ENCODE measurements at regions not wholly inside any gene's neighbourhood (a gene's known extent, or its start where the extent isn't known, plus 50 kb on each side); places are given as distances from the start of the nearest gene placed in this dataset.

DNA sequence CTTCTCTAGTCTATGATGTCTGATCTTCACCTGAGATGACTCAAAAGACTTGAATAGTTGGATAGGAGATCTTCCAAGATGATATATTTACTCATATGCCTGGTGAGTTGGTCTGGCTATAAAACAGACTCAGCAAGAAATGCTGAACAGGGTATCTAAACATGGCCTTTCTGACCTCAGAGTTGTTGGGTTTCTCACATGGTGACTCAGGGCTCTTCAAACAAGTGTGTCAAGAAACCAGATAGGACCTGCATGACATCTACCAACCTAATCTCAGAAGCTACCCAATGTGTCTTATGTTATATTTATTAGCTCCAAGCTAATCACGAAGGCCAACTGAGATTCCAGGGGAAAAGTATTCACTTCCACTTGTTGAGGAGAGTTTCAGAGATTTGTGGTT is 1477.3 kb downstream of the CDH8 start:
- Histone ChIP-seq H3K4me3 (no peak overlapping the region), H3K4me1 (no peaks in the 10 kb centered on the region), H3K36me3 (no peaks in the 10 kb centered on the region), H3K9me3 (no peaks in the 10 kb centered on the region), H3K27ac (replicated peaks in 1 of 4) (no peak overlapping the region), H3K27me3 (no peaks in the 10 kb centered on the region)
- intact Hi-C loops (cut with DNase I) = no loop called here
- DNase-seq (ENCODE audit: extremely low spot score) = no peak
- 89% methylated on average over 1 of the region's 1 CpG for WGBS
- TF ChIP-seq POLR2AphosphoS5 (IDR thresholded peaks at IDR 0.05) = no peak
- TF ChIP-seq POLR2A (IDR thresholded peaks at IDR 0.05; ENCODE audit: low read depth) = no peak

GRCh38 chr16:60553090-60553757 is 1483.0 kb downstream of the CDH8 start:
- Histone ChIP-seq H3K27me3 (no peaks in the 10 kb centered on the region), H3K36me3 (no peaks in the 10 kb centered on the region), H3K27ac (replicated peaks in 1 of 4) (no peak overlapping the region), H3K4me1 (no peaks in the 10 kb centered on the region), H3K4me3 (no peak overlapping the region), H3K9me3 (no peaks in the 10 kb centered on the region)
- WGBS = 74% methylated on average over 3 of the region's 3 CpGs
- intact Hi-C loops (cut with DNase I) = no loop called here
- DNase-seq (ENCODE audit: extremely low spot score) = no peak
- TF ChIP-seq POLR2A (IDR thresholded peaks at IDR 0.05; ENCODE audit: low read depth) (no peak), EP300 (IDR thresholded peaks at IDR 0.05) (no peak), POLR2AphosphoS5 (IDR thresholded peaks at IDR 0.05) (no peak)

DNA sequence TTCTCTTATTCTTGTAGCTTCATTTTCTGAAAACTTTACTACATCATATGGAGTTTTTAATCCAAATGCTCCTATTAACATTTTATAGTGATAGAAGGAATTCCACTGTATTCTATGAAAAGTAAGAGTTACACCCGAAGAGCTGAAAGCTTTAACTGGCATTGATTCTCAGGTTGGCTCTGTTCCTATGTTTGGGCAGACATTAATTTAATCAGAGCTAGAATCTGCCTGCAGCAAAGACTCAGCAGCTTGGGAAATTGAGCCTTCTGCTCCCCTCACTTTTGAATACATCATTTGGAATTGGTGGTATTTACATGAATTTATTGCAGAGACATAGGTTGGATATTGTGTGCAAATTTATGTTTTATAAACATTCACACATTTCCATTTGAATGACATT is 1494.7 kb downstream of the CDH8 start:
- WGBS = 47% methylated on average over 1 of the region's 1 CpG
- peaks cover 0 to 4% (median 0%) of the 10 kb centered on the region in 4 donors for H3K9me3 ChIP-seq
- no peaks in the 10 kb centered on the region for H3K4me1 ChIP-seq
- DNase-seq (ENCODE audit: extremely low spot score) = no peak
- no peak overlapping the region for H3K4me3 ChIP-seq
- intact Hi-C loops (cut with DNase I) = no loop called here
- no peaks in the 10 kb centered on the region for H3K36me3 ChIP-seq
- no peaks in the 10 kb centered on the region for H3K27me3 ChIP-seq
- TF ChIP-seq POLR2AphosphoS5 (IDR thresholded peaks at IDR 0.05) (no peak), EP300 (IDR thresholded peaks at IDR 0.05) (no peak), POLR2A (IDR thresholded peaks at IDR 0.05; ENCODE audit: low read depth) (no peak)
- TF ChIP-seq, protein P1, sequence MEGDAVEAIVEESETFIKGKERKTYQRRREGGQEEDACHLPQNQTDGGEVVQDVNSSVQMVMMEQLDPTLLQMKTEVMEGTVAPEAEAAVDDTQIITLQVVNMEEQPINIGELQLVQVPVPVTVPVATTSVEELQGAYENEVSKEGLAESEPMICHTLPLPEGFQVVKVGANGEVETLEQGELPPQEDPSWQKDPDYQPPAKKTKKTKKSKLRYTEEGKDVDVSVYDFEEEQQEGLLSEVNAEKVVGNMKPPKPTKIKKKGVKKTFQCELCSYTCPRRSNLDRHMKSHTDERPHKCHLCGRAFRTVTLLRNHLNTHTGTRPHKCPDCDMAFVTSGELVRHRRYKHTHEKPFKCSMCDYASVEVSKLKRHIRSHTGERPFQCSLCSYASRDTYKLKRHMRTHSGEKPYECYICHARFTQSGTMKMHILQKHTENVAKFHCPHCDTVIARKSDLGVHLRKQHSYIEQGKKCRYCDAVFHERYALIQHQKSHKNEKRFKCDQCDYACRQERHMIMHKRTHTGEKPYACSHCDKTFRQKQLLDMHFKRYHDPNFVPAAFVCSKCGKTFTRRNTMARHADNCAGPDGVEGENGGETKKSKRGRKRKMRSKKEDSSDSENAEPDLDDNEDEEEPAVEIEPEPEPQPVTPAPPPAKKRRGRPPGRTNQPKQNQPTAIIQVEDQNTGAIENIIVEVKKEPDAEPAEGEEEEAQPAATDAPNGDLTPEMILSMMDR (IDR thresholded peaks at IDR 0.05) = no peak
- no peak overlapping the region for H3K27ac ChIP-seq (replicated peaks in 1 of 4)

DNA sequence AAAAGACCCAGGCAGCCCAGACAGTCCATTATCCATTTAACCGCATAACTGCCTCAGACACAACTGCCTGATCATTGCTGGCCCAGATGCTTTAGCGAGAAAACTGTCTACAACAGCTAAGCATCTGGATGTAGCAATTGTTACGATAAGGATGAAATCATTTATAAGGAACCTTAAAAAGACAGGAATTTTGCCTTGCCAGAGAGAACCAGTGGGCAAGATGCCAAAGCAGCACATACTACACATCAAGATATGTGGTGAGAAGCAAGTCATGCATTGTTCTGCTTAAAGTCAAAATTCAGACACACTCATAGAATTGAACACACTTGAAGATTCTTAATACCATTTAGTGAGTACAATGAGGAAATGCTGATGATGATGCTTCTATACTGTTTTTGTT is 1525.3 kb downstream of the CDH8 start:
- H3K27me3 ChIP-seq = no peaks in the 10 kb centered on the region
- H3K4me1 ChIP-seq = no peaks in the 10 kb centered on the region
- no peaks in the 10 kb centered on the region for H3K36me3 ChIP-seq
- no peak overlapping the region for H3K4me3 ChIP-seq
- H3K27ac ChIP-seq (replicated peaks in 1 of 4) = no peak overlapping the region
- 77% methylated on average over 3 of the region's 3 CpGs for WGBS
- TF ChIP-seq, protein P1 (IDR thresholded peaks at IDR 0.05) = no peak
- no peak for TF ChIP-seq POLR2AphosphoS5 (IDR thresholded peaks at IDR 0.05)
- no peak for TF ChIP-seq POLR2A (IDR thresholded peaks at IDR 0.05; ENCODE audit: low read depth)
- TF ChIP-seq EP300 (IDR thresholded peaks at IDR 0.05) = no peak
- H3K9me3 ChIP-seq = peaks cover 0 to 1% (median 0%) of the 10 kb centered on the region in 4 donors
- intact Hi-C loops (cut with DNase I) = no loop called here
- no peak for DNase-seq (ENCODE audit: extremely low spot score)

DNA sequence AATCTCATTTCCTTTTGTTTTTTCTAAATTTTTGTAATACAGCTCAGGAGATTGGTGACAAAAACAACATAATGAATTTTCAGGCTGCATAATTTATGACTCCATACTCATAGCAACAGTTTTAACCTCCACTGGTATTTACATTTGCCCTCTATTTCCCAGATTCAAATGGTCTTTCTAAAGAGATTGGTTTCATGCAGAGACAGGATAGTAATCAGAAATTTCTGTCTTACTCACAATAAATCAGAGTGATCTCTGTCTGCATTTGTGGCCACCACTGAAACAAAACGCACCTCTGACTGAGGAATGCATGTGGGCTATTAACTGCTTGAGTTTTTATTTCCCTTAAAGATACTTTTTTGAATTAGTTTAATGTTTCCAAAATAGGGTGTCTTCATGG is 1526.0 kb downstream of the CDH8 start:
- Histone ChIP-seq H3K9me3 (no peaks in the 10 kb centered on the region), H3K4me3 (no peak overlapping the region), H3K27me3 (no peaks in the 10 kb centered on the region), H3K36me3 (no peaks in the 10 kb centered on the region), H3K4me1 (no peaks in the 10 kb centered on the region), H3K27ac (replicated peaks in 1 of 4) (no peak overlapping the region)
- 56% methylated on average over 1 of the region's 1 CpG for WGBS
- no peak for TF ChIP-seq POLR2A (IDR thresholded peaks at IDR 0.05; ENCODE audit: low read depth)
- no peak for TF ChIP-seq EP300 (IDR thresholded peaks at IDR 0.05)
- TF ChIP-seq, protein P1 (IDR thresholded peaks at IDR 0.05) = no peak
- TF ChIP-seq POLR2AphosphoS5 (IDR thresholded peaks at IDR 0.05) = no peak
- no peak for DNase-seq (ENCODE audit: extremely low spot score)
- intact Hi-C loops (cut with DNase I) = no loop called here

DNA sequence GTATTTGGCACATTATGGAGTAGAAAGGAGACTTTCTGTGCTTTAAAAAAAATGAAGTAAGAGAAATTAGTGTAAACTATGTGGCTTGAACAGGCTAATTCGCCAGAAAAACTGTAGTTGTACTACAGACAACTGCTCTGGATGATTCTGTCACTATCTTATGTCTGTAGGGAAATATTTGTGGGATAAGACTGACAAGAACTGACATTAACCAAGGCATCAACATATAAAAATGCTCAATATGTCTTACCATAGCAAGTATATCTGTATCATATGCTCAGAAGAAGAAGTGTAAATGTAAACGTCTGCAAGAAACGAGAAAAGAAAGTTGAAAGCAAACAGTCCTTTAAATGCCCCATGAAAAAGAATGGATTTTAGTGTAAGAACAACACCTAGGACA is 1545.0 kb downstream of the CDH8 start:
- H3K36me3 ChIP-seq = no peaks in the 10 kb centered on the region
- no peak for DNase-seq (ENCODE audit: extremely low spot score)
- no peaks in the 10 kb centered on the region for H3K4me1 ChIP-seq
- WGBS = 70% methylated on average over 3 of the region's 3 CpGs
- no peak for TF ChIP-seq POLR2AphosphoS5 (IDR thresholded peaks at IDR 0.05)
- no peak for TF ChIP-seq POLR2A (IDR thresholded peaks at IDR 0.05; ENCODE audit: low read depth)
- TF ChIP-seq EP300 (IDR thresholded peaks at IDR 0.05) = no peak
- TF ChIP-seq, protein P1 (IDR thresholded peaks at IDR 0.05) = no peak
- H3K9me3 ChIP-seq = no peaks in the 10 kb centered on the region
- H3K4me3 ChIP-seq = no peak overlapping the region
- no peaks in the 10 kb centered on the region for H3K27me3 ChIP-seq
- intact Hi-C loops (cut with DNase I) = no loop called here
- no peak overlapping the region for H3K27ac ChIP-seq (replicated peaks in 1 of 4)
